ENCODE measurements at regions not wholly inside any gene's neighbourhood (a gene's known extent, or its start where the extent isn't known, plus 50 kb on each side); places are given as distances from the start of the nearest gene placed in this dataset.
A peak's percentile ranks its signal among the peaks of the same experiment; 100 is the strongest.
"Not testable (repeated sequence)": the region's sequence is repeated elsewhere in the genome, so short reads cannot be mapped to it uniquely, and the experiment has no call there.

- DNase-seq = no peak
Measured at GRCh38 chr6:144397141-144397540, 112.0 kb downstream of the UTRN start.

GRCh38 chr6:144400321-144400720 is 115.2 kb downstream of the UTRN start:
- no peak for DNase-seq

GRCh38 chr6:144401736-144402733 is 116.9 kb downstream of the UTRN start:
- DNase-seq = no peak

- no peak for DNase-seq
Measured at GRCh38 chr6:144402750-144403149, 117.6 kb downstream of the UTRN start.

- peak; percentile 7 for DNase-seq
Measured at GRCh38 chr6:144405163-144405562, 120.0 kb downstream of the UTRN start.

GRCh38 chr6:144406796-144407195 is 121.7 kb downstream of the UTRN start:
- DNase-seq = peak; percentile 30

GRCh38 chr6:144408161-144408560 is 123.0 kb downstream of the UTRN start:
- DNase-seq = no peak

GRCh38 chr6:144410059-144410458 is 124.9 kb downstream of the UTRN start:
- DNase-seq = no peak

- not testable (repeated sequence) for DNase-seq
Measured at GRCh38 chr6:144410574-144410973, 125.4 kb downstream of the UTRN start.

GRCh38 chr6:144411531-144412165 is 126.5 kb downstream of the UTRN start:
- DNase-seq = no peak

- peak; percentile 13 for DNase-seq
Measured at GRCh38 chr6:144413418-144413817, 128.3 kb downstream of the UTRN start.

GRCh38 chr6:144415014-144415413 is 129.9 kb downstream of the UTRN start:
- no peak for DNase-seq

- no peak for DNase-seq
Measured at GRCh38 chr6:144415835-144416237, 130.7 kb downstream of the UTRN start.

GRCh38 chr6:144416244-144416643 is 131.1 kb downstream of the UTRN start:
- DNase-seq = no peak

- DNase-seq = no peak
Measured at GRCh38 chr6:144416773-144417172, 131.6 kb downstream of the UTRN start.

GRCh38 chr6:144417681-144418080 is 132.5 kb downstream of the UTRN start:
- no peak for DNase-seq

GRCh38 chr6:144418959-144419545 is 133.9 kb downstream of the UTRN start:
- no peak for DNase-seq

- peak; percentile 5 for DNase-seq
Measured at GRCh38 chr6:144423167-144423566, 138.0 kb downstream of the UTRN start.

GRCh38 chr6:144429753-144430152 is 144.6 kb downstream of the UTRN start:
- DNase-seq = no peak

GRCh38 chr6:144433446-144433845 is 148.3 kb downstream of the UTRN start:
- DNase-seq = not testable (repeated sequence)

GRCh38 chr6:144434308-144434990 is 149.3 kb downstream of the UTRN start:
- peak; percentile 5 for DNase-seq

GRCh38 chr6:144435602-144436426 is 150.7 kb downstream of the UTRN start:
- no peak for DNase-seq
